SK-N-SH treated with all-trans-retinoic acid at 6 μM for 48 hours (cell line): ENCODE measurements at regions not wholly inside any gene's neighbourhood (a gene's known extent, or its start where the extent isn't known, plus 50 kb on each side); places are given as distances from the start of the nearest gene placed in this dataset.
A peak's percentile ranks its signal among the peaks of the same experiment; 100 is the strongest.

ENCODE experiments used
- ATAC-seq: fragments of 200-7000 bp; cut with Tn5 transposase; 3 replicates; pipeline ENCODE4 v1.9.1; 2020; ENCODE audit warnings: mild to moderate bottlenecking, moderate library complexity
- ARNTL ChIP-seq: fragments of 450-650 bp; formaldehyde crosslinking; IDR thresholded peaks from 2 replicates; pipeline ENCODE4 v1.5.0; 2020; ENCODE audit warnings: low read depth, mild to moderate bottlenecking, moderate library complexity, borderline replicate concordance
- BACH2 ChIP-seq: fragments of 250-450 bp; sonication (Bioruptor Pico); IDR thresholded peaks from 2 replicates; pipeline ENCODE4 v1.9.0; 2021; ENCODE audit warnings: mild to moderate bottlenecking, borderline replicate concordance
- CSDC2 ChIP-seq: fragments of 250-450 bp; sonication (Bioruptor Pico); IDR thresholded peaks from 2 replicates; pipeline ENCODE4 v1.5.0; 2020; ENCODE audit warnings: mild to moderate bottlenecking, moderate library complexity
- ESRRG ChIP-seq: fragments of 250-450 bp; sonication (Bioruptor Pico); IDR thresholded peaks from 2 replicates; pipeline ENCODE4 v1.6.1; 2021; ENCODE audit warnings: mild to moderate bottlenecking
- GLIS3 ChIP-seq: fragments of 250-450 bp; sonication (Bioruptor Pico); IDR thresholded peaks from 2 replicates; pipeline ENCODE4 v1.5.0; 2020; ENCODE audit warnings: mild to moderate bottlenecking, moderate library complexity
- ISL1 ChIP-seq: fragments of 250-450 bp; sonication (Bioruptor Pico); IDR thresholded peaks from 2 replicates; pipeline ENCODE4 v2.1.2; 2022; ENCODE audit warnings: mild to moderate bottlenecking, moderate library complexity
- OSR1 ChIP-seq: fragments of 250-450 bp; sonication (Bioruptor Pico); IDR thresholded peaks from 2 replicates; pipeline ENCODE4 v1.8.0; 2022; ENCODE audit warnings: moderate library complexity, mild to moderate bottlenecking, inconsistent platforms
- PPARA ChIP-seq: fragments of 250-450 bp; sonication (Bioruptor Pico); IDR thresholded peaks from 2 replicates; pipeline ENCODE4 v1.5.0; 2020; ENCODE audit warnings: mild to moderate bottlenecking, borderline replicate concordance
- RARB ChIP-seq: fragments of 250-450 bp; sonication (Bioruptor Pico); IDR thresholded peaks from 2 replicates; pipeline ENCODE4 v1.8.0; 2021; ENCODE audit warnings: mild to moderate bottlenecking, moderate library complexity
- SNAI2 ChIP-seq: fragments of 250-450 bp; sonication (Bioruptor Pico); IDR thresholded peaks from 2 replicates; pipeline ENCODE4 v1.5.0; 2020; ENCODE audit warnings: mild to moderate bottlenecking, moderate library complexity
- TCF4 ChIP-seq: fragments of 250-450 bp; sonication (Bioruptor Pico); IDR thresholded peaks from 2 replicates; pipeline ENCODE4 v1.8.0; 2021; ENCODE audit warnings: mild to moderate bottlenecking, moderate library complexity, borderline replicate concordance
- TOX ChIP-seq: fragments of 250-450 bp; sonication (Bioruptor Pico); IDR thresholded peaks from 2 replicates; pipeline ENCODE4 v1.8.0; 2021; ENCODE audit warnings: mild to moderate bottlenecking, moderate library complexity, borderline replicate concordance
- ZC3H10 ChIP-seq: fragments of 250-450 bp; sonication (Bioruptor Pico); IDR thresholded peaks from 2 replicates; pipeline ENCODE4 v1.5.1; 2021; ENCODE audit warnings: mild to moderate bottlenecking, moderate library complexity
- ZNF565 ChIP-seq: fragments of 450-650 bp; formaldehyde crosslinking; conservative IDR thresholded peaks from 2 replicates; pipeline ENCODE4 v1.5.0; 2020; ENCODE audit warnings: low read depth, mild to moderate bottlenecking, moderate library complexity
- ZNF70 ChIP-seq: fragments of 450-650 bp; formaldehyde crosslinking; IDR thresholded peaks from 2 replicates; pipeline ENCODE4 v1.5.0; 2020; ENCODE audit warnings: mild to moderate bottlenecking, moderate library complexity
- ZNF8 ChIP-seq: fragments of 450-650 bp; formaldehyde crosslinking; IDR thresholded peaks from 2 replicates; pipeline ENCODE4 v1.5.0; 2020; ENCODE audit warnings: mild to moderate bottlenecking, moderate library complexity
- TF ChIP-seq, protein P1 (sequence below): fragments of 250-450 bp; sonication (Bioruptor Pico); IDR thresholded peaks from 2 replicates; pipeline ENCODE4 v1.5.0; 2020; ENCODE audit warnings: mild to moderate bottlenecking, moderate library complexity
- TF ChIP-seq, protein P2 (sequence below): fragments of 250-450 bp; sonication (Bioruptor Pico); IDR thresholded peaks from 2 replicates; pipeline ENCODE4 v1.8.0; 2021; ENCODE audit warnings: low read depth, mild to moderate bottlenecking, moderate library complexity, borderline replicate concordance
- TF ChIP-seq, protein P3 (sequence below): fragments of 250-450 bp; sonication (Bioruptor Pico); IDR thresholded peaks from 2 replicates; pipeline ENCODE4 v1.5.1; 2021; ENCODE audit warnings: mild to moderate bottlenecking, moderate library complexity

DNA sequence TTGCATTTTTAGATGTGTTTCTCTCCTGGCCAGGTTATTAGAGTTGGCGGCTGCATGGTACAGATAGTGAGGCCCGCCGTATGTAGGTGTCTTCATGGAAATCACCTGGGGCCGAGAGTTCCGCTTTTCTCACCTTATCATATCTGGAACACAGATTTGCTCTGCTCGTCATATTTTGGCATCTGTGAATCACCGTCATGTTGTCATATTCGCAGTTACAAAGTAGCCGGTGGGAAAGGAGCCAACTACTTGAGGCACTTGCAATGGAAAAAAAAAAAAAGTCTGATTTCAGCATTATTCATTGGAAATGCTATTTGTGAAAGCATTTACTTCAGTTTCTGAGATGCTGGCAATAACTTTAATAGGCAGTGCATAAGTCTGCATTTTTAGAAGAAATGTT lies 1715.2 kb upstream of the TENM3 start (continued):
- no peak for TF ChIP-seq OSR1 (CRISPR knock-in tag)
- no peak for TF ChIP-seq ZNF70 (CRISPR knock-in tag)
- no peak for TF ChIP-seq ZNF8 (CRISPR knock-in tag)
- TF ChIP-seq, all 23 proteins: peak for 0

DNA sequence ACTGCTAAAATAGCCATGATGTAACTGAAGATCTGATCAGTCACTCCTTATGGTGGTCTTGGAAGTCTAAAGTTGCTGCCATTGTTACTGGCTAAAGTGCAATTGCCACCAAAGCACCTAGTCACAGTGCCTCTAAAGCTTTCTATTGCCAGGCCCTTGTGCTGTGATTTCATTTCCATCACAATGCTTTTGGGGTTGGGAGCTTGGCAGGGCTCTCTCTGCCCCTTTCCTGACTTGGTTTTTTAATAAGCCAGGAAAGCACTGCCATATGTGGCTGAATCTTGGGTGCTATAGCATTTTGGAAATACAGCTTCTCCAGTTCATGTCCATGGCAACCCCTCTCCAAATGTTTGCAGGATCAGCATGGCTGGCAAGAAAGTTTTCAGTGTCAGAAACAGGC lies 1712.4 kb upstream of the TENM3 start:
- no peak for ATAC-seq
- TF ChIP-seq, protein P1, sequence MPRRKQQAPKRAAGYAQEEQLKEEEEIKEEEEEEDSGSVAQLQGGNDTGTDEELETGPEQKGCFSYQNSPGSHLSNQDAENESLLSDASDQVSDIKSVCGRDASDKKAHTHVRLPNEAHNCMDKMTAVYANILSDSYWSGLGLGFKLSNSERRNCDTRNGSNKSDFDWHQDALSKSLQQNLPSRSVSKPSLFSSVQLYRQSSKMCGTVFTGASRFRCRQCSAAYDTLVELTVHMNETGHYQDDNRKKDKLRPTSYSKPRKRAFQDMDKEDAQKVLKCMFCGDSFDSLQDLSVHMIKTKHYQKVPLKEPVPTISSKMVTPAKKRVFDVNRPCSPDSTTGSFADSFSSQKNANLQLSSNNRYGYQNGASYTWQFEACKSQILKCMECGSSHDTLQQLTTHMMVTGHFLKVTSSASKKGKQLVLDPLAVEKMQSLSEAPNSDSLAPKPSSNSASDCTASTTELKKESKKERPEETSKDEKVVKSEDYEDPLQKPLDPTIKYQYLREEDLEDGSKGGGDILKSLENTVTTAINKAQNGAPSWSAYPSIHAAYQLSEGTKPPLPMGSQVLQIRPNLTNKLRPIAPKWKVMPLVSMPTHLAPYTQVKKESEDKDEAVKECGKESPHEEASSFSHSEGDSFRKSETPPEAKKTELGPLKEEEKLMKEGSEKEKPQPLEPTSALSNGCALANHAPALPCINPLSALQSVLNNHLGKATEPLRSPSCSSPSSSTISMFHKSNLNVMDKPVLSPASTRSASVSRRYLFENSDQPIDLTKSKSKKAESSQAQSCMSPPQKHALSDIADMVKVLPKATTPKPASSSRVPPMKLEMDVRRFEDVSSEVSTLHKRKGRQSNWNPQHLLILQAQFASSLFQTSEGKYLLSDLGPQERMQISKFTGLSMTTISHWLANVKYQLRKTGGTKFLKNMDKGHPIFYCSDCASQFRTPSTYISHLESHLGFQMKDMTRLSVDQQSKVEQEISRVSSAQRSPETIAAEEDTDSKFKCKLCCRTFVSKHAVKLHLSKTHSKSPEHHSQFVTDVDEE: no peak
- TF ChIP-seq SNAI2 (CRISPR knock-in tag): no peak
- no peak for TF ChIP-seq ZNF565 (CRISPR knock-in tag)
- no peak for TF ChIP-seq BACH2 (CRISPR knock-in tag)
- TF ChIP-seq ZC3H10 (CRISPR knock-in tag): no peak
- no peak for TF ChIP-seq TCF4 (CRISPR knock-in tag)
- no peak for TF ChIP-seq ZNF8 (CRISPR knock-in tag)
- TF ChIP-seq TOX: no peak
- no peak for TF ChIP-seq CSDC2 (CRISPR knock-in tag)

DNA sequence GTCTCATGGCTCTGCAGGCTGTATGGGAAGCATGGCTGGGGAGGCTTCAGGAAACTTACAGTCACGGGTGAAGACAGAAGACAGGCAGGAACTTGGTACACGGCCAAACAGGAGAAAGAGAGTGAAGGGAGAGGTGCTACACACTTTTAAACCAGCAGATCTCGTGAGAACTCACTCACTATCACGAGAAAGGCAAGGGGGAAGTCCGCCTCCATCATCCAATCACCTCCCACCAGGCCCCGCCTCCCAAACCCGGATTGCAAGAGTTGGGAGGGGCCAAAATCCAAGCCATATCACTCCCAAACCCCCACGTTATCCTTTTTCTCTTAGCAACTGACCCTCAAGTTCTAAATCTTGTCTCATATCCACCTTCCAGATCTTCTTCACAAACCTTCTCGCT lies 1710.5 kb upstream of the TENM3 start:
- TF ChIP-seq BACH2 (CRISPR knock-in tag): no peak
- TF ChIP-seq TOX: no peak
- TF ChIP-seq, protein P2, sequence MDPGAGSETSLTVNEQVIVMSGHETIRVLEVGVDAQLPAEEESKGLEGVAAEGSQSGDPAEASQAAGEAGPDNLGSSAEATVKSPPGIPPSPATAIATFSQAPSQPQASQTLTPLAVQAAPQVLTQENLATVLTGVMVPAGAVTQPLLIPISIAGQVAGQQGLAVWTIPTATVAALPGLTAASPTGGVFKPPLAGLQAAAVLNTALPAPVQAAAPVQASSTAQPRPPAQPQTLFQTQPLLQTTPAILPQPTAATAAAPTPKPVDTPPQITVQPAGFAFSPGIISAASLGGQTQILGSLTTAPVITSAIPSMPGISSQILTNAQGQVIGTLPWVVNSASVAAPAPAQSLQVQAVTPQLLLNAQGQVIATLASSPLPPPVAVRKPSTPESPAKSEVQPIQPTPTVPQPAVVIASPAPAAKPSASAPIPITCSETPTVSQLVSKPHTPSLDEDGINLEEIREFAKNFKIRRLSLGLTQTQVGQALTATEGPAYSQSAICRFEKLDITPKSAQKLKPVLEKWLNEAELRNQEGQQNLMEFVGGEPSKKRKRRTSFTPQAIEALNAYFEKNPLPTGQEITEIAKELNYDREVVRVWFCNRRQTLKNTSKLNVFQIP (CRISPR knock-in tag): no peak
- TF ChIP-seq ZNF8 (CRISPR knock-in tag): no peak
- TF ChIP-seq ARNTL (CRISPR knock-in tag): no peak
- no peak for TF ChIP-seq ZC3H10 (CRISPR knock-in tag)
- TF ChIP-seq, all 23 proteins: peak for 0
- ATAC-seq: peak; percentile 67

DNA sequence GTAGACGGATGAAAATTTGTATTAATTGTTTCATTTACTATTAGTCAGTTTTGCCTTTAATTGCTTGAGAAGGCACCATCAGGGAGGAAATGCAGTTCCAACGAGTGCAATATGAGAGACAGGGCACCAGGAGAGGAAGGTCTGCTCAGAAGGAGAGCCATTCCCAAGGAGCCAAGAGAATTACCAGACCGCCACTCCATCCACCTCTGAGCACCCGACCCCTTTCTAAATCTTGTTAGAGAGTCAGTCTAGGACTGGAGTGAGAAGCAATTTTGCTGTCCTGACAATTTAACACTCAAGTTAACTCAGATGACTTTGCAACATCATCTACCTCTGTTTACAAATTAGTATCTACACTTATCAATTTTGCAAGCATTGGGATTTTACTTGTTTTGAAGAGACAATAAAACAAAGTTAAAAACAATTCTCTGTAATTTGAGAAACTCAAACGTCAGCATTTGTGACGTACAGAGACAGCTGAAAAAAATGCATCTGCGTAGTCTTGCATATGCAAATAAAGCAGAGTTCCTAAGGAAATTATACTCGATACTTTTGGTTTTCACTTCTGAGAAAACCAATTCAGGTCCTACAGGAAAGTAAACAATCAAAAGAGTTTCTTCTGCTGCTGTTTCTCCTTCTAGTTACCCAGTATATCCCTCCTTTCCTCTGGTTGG lies 1704.7 kb upstream of the TENM3 start:
- TF ChIP-seq, protein P3, sequence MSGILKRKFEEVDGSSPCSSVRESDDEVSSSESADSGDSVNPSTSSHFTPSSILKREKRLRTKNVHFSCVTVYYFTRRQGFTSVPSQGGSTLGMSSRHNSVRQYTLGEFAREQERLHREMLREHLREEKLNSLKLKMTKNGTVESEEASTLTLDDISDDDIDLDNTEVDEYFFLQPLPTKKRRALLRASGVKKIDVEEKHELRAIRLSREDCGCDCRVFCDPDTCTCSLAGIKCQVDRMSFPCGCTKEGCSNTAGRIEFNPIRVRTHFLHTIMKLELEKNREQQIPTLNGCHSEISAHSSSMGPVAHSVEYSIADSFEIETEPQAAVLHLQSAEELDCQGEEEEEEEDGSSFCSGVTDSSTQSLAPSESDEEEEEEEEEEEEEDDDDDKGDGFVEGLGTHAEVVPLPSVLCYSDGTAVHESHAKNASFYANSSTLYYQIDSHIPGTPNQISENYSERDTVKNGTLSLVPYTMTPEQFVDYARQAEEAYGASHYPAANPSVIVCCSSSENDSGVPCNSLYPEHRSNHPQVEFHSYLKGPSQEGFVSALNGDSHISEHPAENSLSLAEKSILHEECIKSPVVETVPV (CRISPR knock-in tag): no peak
- no peak for TF ChIP-seq OSR1 (CRISPR knock-in tag)
- no peak for TF ChIP-seq RARB (CRISPR knock-in tag)
- TF ChIP-seq, all 23 proteins: peak for 0
- no peak for ATAC-seq

DNA sequence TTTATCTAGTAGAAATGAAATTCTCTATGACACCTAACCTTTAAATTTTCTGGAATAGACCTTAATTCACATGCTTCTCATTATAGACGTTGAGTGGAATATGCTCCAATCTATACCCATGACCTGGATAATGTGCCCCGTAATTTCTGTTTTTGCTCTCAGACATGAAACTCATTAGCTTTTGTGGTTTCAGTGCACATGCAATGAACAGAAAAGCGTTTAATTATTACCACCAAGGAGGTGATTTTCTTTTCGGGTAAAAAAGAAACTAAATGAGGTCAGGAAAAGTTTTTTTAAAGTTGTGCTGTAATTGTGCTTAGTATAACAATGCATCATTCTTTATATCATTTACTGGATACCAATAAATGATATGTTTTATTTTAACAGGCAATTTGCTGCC lies 1703.9 kb upstream of the TENM3 start:
- no peak for ATAC-seq
- TF ChIP-seq GLIS3 (CRISPR knock-in tag) (no peak), PPARA (CRISPR knock-in tag) (no peak), SNAI2 (CRISPR knock-in tag) (no peak), ZC3H10 (CRISPR knock-in tag) (no peak), ZNF565 (CRISPR knock-in tag) (no peak), ISL1 (no peak), CSDC2 (CRISPR knock-in tag) (no peak), RARB (CRISPR knock-in tag) (no peak), BACH2 (CRISPR knock-in tag) (no peak), ESRRG (CRISPR knock-in tag) (no peak), ZNF70 (CRISPR knock-in tag) (no peak), ZNF8 (CRISPR knock-in tag) (no peak)
- TF ChIP-seq, protein P2 (CRISPR knock-in tag): no peak
- TF ChIP-seq, protein P3 (CRISPR knock-in tag): no peak
- TF ChIP-seq, all 23 proteins: peak for 0
